Ishikawa (cell line): ENCODE measurements at regions not wholly inside any gene's neighbourhood (a gene's known extent, or its start where the extent isn't known, plus 50 kb on each side); places are given as distances from the start of the nearest gene placed in this dataset.

Experiments used
- CEBPB ChIP-seq: IDR thresholded peaks from 2 replicates; pipeline ENCODE4 v1.6.1; 2012
- CREB1 ChIP-seq: IDR thresholded peaks from 2 replicates; pipeline ENCODE4 v1.6.1; 2012; ENCODE audit warnings: low read depth
- EGR1 ChIP-seq: IDR thresholded peaks from 2 replicates; pipeline ENCODE4 v1.6.1; 2012
- EP300 ChIP-seq: IDR thresholded peaks from 2 replicates; pipeline ENCODE4 v1.6.1; 2012; ENCODE audit warnings: borderline replicate concordance
- FOXM1 ChIP-seq: IDR thresholded peaks from 2 replicates; pipeline ENCODE4 v1.6.1; 2012; ENCODE audit warnings: low read depth, borderline replicate concordance
- RAD21 ChIP-seq: IDR thresholded peaks from 2 replicates; pipeline ENCODE4 v1.6.1; 2012; ENCODE audit warnings: low read depth
- TAF1 ChIP-seq: IDR thresholded peaks from 2 replicates; pipeline ENCODE4 v1.6.1; 2012; ENCODE audit warnings: low read depth, mild to moderate bottlenecking
- TCF12 ChIP-seq: IDR thresholded peaks from 2 replicates; pipeline ENCODE4 v1.6.1; 2012; ENCODE audit warnings: low read depth
- YY1 ChIP-seq: IDR thresholded peaks from 2 replicates; pipeline ENCODE4 v1.6.1; 2012; ENCODE audit warnings: low read depth
- ZBTB7A ChIP-seq: IDR thresholded peaks from 2 replicates; pipeline ENCODE4 v1.6.1; 2012; ENCODE audit warnings: low read depth
- TF ChIP-seq, protein P1 (sequence below): IDR thresholded peaks from 2 replicates; pipeline ENCODE4 v1.6.1; 2012
- TF ChIP-seq, protein P2 (sequence below): IDR thresholded peaks from 2 replicates; pipeline ENCODE4 v1.6.1; 2012; ENCODE audit warnings: low read depth, mild to moderate bottlenecking

DNA sequence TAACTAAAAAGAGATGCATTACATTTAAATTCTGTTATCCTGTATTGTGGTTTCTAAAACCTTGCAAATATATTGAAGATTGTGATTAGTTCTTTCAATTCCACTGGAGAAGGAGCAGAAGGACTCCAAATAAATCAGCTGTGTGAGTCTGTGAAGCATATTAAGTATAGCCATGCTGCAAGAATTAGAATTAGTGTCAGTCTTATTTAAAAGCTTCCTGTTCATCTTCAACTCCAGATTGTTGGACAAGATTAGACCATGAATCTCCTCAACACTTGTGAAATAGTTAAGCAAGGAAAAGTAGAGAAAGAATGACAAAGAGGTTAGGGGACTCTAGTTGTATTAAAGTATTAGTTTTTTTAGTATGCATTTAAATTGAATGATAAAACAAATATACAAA lies 92.5 kb upstream of the LRP1B start:
- no peak for TF ChIP-seq ZBTB7A
- TF ChIP-seq, protein P1, sequence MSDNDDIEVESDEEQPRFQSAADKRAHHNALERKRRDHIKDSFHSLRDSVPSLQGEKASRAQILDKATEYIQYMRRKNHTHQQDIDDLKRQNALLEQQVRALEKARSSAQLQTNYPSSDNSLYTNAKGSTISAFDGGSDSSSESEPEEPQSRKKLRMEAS = no peak
- no peak for TF ChIP-seq EGR1
- no peak for TF ChIP-seq CREB1
- TF ChIP-seq RAD21 = no peak
- no peak for TF ChIP-seq TAF1
- TF ChIP-seq CEBPB = no peak
- TF ChIP-seq FOXM1 = no peak
- TF ChIP-seq, protein P2, sequence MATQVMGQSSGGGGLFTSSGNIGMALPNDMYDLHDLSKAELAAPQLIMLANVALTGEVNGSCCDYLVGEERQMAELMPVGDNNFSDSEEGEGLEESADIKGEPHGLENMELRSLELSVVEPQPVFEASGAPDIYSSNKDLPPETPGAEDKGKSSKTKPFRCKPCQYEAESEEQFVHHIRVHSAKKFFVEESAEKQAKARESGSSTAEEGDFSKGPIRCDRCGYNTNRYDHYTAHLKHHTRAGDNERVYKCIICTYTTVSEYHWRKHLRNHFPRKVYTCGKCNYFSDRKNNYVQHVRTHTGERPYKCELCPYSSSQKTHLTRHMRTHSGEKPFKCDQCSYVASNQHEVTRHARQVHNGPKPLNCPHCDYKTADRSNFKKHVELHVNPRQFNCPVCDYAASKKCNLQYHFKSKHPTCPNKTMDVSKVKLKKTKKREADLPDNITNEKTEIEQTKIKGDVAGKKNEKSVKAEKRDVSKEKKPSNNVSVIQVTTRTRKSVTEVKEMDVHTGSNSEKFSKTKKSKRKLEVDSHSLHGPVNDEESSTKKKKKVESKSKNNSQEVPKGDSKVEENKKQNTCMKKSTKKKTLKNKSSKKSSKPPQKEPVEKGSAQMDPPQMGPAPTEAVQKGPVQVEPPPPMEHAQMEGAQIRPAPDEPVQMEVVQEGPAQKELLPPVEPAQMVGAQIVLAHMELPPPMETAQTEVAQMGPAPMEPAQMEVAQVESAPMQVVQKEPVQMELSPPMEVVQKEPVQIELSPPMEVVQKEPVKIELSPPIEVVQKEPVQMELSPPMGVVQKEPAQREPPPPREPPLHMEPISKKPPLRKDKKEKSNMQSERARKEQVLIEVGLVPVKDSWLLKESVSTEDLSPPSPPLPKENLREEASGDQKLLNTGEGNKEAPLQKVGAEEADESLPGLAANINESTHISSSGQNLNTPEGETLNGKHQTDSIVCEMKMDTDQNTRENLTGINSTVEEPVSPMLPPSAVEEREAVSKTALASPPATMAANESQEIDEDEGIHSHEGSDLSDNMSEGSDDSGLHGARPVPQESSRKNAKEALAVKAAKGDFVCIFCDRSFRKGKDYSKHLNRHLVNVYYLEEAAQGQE = no peak
- no peak for TF ChIP-seq TCF12
- no peak for TF ChIP-seq YY1
- no peak for TF ChIP-seq EP300
